ENCODE measurements at regions not wholly inside any gene's neighbourhood (a gene's known extent, or its start where the extent isn't known, plus 50 kb on each side); places are given as distances from the start of the nearest gene placed in this dataset.
"Not testable (repeated sequence)": the region's sequence is repeated elsewhere in the genome, so short reads cannot be mapped to it uniquely, and the experiment has no call there.

DNA sequence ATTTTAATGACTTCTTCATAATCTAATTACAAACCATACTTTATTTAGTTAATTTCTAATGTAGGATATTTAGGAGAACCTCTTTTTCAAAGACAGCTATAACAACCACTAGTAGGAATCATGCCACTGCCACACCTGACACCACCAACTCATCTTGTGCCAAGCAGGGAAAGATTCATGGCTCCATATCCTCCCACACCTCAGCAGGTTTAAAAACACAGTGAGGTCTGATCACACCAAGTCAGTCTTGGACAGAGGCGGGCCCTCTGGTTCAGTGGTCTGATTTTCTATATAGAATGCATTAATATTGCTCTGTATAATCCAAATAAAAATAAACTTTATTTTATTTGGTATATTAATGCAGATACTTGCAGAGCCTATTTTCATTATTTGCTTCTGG lies 227.7 kb upstream of the TTC29 start:
- no peak for DNase-seq

DNA sequence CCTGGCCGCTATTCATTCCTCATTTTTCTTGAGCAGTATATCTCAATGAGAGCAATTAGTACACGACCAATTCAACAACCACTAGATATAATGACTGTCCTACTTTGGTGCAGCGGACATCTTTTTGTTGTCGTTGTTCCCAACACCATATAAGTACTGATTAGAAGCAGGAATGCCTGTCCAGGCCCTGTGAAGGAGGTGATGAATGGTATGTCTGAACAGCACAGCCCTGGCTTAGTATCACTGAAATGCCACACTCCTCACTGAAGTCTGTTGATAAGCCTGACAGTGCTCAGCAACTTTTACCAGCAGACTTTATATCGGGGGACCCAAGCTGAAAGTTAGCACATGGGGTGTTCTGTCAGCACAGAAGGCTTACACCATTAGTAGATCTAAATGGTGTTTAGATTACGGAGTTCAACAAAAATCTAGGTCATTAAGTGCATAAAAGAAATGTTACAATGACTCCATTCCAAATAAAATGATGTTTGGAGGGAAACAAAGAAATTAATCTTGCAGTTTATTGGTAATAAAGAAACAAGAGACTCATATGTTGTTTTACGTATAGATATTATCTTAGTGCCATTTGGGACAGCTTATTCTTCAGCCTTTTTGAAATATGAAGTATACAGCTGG lies 228.3 kb upstream of the TTC29 start:
- no peak for DNase-seq

DNA sequence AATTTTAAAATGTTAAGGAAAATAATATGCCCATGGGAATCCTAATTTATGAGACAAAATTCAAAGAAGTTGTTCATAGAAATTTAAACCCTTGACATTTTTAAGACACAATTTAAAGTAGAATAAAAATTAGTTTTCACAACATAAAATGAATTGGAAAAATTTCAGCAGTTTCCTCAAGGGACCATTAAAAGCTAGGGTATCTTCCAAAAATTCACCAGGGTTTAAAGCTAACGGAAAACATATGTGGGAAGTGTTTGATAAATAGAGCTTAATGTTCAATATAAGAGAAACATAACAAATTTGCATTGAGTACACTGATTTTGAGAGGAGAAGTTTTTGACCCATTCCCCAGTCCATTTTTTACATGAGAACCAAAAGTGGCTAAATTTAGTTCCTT lies 228.9 kb upstream of the TTC29 start:
- DNase-seq: no peak

DNA sequence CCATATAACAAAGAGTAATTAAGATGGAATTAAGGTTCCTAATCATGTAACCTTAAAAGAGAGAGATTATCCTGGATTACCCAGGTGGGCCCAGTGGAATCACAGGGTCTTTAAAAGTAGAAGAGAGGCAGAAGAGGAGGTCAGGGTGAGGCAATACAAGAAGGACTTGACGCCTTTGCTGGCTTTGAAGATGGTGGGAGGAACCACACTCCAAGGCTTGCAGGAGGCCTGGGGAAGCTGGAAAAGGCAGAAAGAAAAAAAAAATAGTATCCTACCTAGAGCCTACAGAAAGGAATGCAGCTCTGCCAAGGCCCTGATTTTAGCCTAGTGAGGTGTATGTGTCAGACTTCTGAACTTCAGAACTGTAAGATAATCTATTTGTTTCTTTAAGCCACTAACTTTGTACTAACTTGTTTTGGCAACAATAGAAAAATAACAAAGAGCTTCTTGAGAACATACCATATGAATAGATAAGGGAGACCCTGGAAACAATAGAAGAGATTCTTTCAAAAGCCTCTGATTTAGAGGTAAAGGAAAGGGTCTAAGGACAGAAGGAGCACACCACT lies 229.9 kb upstream of the TTC29 start:
- no peak for DNase-seq

DNA sequence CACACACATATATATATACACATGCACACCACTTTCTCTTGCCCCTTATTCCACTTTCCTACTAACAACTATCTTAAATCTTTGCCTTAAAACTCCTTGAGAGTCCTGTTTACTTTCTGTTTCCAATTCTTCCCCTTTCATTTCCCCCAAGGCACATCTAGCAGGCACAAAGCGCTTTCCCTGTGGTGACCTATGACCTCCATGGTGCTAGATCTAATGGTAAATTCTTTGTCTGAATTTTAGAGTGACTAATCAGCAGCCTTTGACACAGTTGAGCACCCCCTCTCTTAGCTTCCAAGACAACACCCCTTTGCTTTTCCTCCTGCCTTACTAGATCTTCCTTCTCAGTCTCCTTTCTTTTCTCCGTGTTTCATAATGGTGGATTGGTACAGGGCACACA lies 236.4 kb upstream of the TTC29 start:
- DNase-seq: no peak

DNA sequence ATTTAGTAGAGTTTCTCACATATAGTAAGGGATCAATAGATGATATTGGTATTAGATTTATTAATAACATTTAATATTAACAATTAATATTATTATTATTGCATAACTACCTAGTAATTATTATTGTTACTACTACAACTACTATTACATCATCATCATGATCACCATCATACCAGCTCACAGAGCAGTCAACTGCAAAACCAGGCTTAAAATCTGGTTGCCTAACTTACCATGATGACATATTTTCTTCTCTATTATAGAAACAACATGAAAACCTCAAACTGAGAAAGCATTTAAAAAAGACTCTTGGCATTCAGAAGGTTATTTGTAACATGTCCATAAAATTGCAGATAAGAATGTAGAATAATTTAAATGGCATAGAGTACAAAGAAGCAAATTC lies 247.0 kb upstream of the TTC29 start:
- no peak for DNase-seq

DNA sequence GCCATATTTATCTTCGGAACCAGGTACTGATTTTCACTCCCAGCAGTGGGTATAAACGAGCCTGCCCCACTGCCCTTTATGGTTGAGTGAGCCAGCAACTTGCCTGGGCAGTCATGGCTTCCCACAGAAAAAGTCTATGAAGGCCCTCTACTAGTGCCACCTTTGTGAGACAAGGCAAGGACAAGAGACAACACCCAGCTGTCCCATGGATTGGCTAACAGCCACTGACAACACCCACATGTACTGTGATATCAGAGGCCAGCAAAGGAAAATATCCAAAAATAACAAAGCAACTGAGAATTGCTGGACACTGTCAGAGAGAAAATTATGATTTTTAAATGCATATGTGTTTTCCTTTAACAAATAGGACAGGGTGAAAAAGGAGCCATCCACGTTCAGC lies 248.4 kb upstream of the TTC29 start:
- no peak for DNase-seq

DNA sequence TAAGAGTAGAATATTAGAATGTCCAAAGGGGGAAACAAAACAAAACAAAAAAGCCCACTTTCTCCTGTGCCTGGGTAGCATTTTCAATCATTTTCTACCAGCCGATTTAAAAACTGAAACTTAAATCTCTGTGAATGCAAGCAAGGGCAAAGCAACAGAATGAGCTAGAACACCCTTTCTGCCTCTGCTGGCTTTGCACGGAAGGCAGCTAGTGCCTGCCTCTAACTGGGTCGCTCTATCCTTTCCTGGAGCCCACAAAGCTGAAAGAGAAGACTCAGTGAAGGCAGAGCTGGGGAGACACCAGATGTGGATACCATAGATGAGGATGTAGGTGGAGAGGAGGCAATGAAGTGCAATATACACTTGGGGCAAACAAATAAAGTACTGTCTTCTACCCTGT lies 248.9 kb upstream of the TTC29 start:
- DNase-seq: no peak

DNA sequence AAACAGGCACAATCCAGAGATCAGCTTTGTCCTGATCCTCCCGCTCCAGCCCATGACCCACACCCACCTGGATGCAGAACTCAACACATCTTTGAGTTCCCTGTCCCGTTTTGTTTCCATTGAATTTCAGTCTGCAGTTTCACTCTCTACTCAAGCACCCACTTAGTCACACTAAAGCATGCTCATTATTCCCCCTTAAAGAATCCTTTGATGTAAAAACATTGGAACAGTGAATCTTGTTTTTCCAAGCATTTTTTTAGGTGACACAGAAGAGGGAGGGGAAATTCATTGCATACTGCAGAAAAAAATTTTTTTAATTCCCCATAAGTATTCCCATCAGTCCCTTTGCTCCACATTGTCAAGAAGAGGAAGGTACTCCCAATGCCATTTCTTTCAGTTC lies 249.7 kb upstream of the TTC29 start:
- DNase-seq: no peak

DNA sequence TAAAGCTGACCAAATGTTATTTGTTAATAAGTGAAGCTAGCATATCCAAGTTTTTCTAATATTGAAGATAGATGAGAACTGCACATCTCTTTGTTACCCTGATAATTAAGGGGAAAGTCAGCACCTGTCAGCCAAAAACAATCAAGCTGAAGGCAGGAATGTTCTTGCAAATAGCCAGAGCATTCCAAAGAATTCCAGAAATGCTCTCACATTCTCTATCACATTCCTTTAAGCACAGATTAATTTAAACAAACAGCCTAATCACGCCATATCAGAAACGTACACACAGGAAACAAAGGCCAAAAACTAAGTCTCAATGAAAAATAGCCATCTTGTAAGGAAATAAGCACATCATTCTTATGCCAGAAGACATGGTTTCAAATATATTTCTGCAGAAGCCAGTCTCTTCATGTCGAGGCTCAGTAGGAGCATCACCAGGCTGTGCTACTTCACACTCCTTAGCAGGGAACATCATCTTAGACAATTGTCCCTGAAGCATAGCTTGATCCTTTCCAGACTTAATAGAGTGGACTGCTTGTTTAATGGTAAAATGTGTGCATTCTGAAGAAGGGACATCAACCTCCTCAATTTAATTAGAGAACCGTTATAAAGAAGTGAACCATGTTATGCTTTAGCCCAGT lies 252.9 kb upstream of the TTC29 start:
- DNase-seq: no peak

DNA sequence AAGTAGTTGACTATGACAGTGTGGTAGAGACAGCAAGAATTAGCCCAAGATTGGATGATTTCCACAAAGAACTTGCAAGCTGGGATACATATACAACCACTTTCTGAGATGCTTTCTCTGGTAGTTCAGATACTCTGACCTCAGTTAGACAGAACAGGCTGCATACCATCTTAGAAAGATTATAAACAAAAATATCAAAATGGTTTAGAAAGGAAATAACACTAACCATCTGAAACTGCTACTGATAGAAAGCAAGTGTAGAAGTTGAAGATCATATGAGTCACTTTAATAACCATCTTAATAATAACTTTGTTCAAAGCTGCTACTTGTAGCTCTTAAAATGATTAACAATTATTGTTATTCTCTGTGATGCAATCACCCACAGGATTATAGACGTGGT lies 255.4 kb upstream of the TTC29 start:
- no peak for DNase-seq

DNA sequence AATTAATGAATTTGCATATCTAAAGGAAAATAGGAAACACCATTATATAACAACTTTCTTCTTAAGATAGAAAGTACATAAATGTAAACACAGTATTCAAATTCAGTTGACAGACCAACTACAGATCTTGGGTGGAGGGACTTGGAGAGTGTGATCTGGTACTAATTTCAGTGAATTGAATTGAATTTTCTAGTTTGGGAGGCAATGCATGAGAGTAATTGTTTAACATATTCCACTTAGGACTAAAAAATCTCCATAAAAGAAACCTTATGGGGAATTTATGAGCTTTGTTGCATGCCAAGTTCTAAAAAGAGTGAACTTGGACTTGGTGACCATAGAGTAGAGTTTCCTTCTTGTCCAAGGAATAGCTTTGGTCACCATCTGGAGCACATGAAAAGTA lies 261.1 kb upstream of the TTC29 start:
- DNase-seq: no peak

DNA sequence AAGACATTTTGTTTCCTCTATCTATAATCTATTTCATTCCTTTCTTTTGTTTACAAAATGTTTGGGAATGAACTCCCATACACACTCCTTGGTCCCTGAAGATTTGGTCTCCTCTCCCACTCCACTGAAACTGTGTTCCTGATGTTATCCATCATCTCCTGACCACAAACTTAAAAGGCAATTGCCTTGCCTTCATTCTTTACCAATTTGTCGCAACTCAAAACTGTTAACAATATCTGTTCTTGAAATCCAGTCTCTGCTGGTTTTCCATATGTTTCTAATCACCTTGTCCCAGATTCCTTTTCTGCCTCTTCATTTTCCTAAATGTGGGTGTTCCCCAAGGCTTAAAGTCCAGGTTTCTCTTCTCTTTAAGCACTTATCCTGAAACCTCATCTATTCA lies 262.2 kb upstream of the TTC29 start:
- DNase-seq: no peak

DNA sequence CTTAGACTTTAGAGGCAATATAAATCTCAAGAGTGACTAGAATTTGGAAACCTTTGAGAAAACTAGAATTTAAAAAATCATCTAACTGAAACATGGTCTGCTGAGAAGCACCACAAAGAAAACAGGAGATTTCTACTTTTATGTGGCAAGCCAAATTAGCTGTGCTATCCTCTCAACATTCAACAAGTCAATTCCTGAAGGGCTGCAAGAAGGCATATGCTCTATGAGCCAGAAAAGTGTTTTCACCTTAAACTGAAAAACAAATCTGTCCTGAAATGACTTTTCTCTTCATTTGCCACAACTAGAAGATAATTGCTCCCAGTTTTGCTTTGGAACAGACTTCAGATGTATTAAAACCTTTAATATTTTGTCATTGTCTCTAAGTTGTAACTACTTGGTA lies 263.2 kb upstream of the EDNRA start:
- no peak for DNase-seq

DNA sequence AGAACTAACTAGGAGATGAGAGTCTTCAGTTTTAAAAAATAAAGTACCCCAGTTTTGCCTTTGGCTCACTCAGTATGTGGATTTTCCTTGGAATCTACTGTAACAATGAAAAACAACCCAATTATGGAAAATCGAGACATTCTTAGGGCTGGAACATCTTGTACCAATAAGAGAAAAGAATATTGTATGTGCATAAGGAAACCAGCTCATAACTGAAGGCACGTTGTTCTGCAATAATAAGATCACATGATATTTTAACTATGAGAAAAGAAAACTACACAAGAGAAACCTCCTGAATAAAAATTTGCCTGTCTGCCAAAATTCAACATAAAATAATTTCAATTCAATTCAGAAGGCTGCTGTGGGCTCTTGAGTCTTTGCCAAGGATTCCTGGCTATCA lies 261.8 kb upstream of the EDNRA start:
- DNase-seq: no peak

DNA sequence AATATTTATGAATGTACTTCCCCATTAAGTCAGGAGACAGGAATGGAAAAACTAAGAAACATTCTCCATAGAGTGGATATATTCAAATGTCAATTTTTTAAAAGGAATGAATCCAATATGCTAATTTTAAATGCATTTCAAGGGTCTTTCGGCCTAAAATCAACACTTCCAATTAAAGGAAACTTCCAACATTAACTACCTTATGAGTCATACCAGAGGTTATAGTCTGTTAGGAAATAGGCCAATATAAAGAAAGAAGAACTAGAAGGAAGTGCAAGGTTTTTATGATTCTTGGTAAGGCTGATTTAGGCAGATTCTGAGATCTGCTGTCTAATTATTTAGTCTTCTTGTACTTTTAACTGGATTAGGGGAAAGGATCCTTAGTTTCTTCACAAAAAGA lies 260.1 kb upstream of the EDNRA start:
- DNase-seq: no peak

DNA sequence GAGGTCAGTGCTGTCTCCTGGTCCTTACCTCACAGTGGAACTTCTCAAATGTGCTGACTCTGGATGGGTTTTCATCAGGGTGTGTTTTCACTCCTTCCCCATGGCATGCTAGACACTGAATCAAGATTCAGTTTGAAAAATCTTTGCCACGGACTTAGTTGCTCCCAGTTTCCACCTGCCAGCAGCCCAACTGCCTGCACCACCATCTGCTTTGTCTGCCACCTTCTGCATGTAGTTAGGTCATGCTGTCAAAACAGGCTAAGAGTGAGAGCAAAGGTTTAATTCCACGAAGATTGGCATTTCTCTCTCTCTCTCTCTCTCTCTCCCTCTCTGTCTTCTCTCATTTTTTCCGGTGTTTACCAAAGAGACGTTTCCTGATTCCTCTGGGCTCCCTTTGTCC lies 258.0 kb upstream of the EDNRA start:
- DNase-seq: no peak

DNA sequence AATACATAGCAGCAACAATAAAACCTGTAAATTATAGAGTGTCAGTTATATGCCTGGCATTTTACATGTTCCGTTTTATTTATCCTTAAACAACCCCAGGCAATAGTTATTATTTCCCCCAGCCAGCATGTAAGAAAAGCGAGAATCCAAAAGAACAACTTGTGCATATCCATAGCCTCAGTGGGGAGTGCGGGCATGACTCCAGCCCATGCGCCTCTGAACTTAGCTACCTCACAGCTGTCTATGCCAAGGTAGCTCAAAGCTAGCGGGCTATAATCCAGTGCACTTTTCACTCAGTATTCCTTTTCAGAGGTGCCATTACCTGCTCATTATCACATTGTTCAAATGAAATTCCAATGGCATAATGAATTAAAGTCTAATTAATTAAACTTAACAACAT lies 257.3 kb upstream of the EDNRA start:
- no peak for DNase-seq

DNA sequence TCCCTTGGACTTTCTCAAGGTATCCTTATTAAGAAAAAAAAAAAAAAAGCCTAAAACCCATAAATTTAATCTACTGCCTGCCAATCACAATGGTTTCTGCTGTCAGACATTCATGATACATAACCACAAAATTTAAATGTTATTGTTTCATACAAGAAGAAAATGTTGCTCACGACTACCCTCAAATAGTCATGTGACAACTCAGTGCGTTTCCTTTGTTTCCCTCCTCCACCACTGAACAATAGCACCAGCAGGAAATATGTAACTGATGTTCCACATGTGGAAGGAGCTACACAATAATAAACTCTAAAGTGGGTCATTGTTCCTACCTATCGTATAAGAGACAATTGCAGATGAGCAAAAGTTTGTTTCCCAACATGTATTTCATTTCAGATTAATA lies 244.1 kb upstream of the EDNRA start:
- no peak for DNase-seq

DNA sequence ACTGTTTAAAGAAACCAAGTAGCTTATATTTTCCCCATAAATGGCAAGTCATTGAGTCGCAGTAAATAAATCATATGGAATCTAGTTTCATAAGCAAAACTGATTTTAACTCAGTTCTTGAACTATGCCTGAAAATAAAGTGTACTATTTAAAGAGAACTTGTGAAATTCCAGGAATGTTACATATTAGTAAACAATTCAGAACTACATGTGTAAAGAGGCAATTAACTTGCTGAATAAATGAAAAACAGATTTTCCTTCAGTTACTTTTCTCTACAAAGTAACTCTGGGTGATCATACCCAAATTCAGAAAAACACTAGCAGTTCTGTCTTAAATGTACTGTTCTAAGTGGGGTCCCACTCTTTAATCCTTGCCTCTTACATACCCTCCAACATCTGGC lies 236.1 kb upstream of the EDNRA start:
- DNase-seq: no peak

DNA sequence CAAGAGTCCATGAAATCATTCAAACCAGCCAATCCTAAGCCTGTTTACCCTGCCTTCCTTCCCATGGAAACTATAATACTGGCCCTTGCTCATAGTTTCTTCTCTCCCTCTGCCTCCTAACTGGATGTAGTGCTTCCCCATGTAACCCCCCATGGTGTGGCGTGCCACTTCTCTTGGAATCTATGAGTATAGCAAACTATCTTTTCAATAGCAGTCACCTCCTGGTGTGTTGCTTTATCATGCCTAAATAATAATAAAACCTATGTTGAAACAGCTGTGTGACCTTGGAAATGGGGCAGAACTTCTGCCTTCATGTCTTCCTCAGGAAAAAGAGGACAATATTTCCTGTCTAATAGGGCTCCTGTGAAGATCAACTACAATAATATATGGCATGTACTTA lies 234.8 kb upstream of the EDNRA start:
- DNase-seq: no peak

DNA sequence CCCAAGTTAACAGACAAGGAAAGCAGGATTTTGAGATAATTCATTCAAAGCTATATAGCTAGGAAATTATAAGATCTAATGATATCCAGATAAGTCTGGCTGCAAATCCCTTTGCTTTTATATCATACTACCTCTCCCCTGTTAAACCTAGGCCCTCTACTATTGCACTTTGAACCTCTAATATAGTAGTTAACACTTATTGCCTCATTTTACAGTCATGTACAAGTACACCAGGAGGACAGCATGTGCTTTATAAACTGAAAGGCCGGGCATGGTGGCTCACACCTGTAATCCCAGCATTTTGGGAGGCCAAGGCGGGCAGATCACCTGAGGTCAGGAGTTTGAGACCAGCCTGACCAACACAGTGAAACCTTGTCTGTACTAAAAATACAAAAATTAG lies 234.4 kb upstream of the EDNRA start:
- DNase-seq: not testable (repeated sequence)

DNA sequence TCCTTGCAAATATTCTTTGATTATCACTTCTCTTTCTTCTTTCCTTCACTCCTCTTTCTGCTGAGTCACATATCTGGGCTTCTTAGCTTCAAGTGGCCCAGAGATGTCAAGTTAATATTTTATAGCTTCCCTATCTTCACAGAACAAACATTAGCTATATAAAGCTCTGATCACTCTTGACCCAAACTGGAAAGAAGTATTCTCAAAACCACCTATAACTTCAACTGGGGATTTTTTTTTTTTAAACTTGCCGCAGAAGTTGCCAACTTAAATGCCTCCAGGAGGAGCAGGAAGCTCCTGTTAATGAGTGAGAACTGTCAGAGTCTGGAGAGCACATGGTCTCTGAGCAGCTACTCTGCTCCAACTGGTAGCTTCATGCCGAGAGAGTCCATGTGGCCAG lies 233.3 kb upstream of the EDNRA start:
- no peak for DNase-seq

DNA sequence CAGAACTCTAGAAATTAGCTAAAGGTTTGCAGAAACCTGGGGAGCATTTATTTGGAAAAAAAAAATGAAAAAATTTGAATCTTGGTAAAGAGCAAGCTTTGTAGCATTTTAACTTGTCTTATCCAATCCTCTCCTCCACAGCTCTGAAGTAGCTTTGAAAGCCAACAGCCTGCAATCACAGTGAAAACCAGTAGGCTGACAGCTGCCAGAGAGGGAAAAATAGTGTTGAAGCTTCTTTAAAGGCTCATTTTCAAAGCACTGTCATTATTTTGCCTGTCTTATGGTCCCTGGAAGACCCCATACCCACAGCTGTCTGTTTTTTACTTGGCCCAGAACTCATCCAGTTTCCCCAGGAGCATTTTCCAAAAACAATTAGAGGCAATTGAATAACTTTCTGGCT lies 230.8 kb upstream of the EDNRA start:
- no peak for DNase-seq

DNA sequence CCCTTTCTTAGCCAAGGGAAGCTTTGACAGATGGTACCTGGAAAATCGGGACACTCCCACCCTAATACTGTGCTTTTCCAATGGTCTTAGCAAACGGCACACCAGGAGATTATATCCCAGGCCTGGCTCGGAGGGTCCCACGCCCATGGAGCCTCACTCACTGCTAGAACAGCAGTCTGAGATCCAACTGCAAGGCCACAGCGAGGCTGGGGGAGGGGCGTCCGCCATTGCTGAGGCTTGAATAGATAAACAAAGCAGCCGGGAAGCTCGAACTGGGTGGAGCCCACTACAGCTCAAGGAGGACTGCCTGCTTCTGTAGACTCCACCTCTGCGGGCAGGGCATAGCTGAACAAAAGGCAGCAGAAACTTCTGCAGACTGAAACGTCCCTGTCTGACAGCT lies 225.6 kb upstream of the EDNRA start:
- DNase-seq: not testable (repeated sequence)
